Left renal pelvis (tissue), 4 donors: ENCODE measurements at regions not wholly inside any gene's neighbourhood (a gene's known extent, or its start where the extent isn't known, plus 50 kb on each side); places are given as distances from the start of the nearest gene placed in this dataset.

ENCODE experiments used
- DNase-seq, 4 donors: peaks; one replicate each; pipeline ENCODE4 v3.0.0-alpha.2; 2013; ENCODE audit warnings: low read depth in 4 of 4, low spot score in 3 of 4

DNA sequence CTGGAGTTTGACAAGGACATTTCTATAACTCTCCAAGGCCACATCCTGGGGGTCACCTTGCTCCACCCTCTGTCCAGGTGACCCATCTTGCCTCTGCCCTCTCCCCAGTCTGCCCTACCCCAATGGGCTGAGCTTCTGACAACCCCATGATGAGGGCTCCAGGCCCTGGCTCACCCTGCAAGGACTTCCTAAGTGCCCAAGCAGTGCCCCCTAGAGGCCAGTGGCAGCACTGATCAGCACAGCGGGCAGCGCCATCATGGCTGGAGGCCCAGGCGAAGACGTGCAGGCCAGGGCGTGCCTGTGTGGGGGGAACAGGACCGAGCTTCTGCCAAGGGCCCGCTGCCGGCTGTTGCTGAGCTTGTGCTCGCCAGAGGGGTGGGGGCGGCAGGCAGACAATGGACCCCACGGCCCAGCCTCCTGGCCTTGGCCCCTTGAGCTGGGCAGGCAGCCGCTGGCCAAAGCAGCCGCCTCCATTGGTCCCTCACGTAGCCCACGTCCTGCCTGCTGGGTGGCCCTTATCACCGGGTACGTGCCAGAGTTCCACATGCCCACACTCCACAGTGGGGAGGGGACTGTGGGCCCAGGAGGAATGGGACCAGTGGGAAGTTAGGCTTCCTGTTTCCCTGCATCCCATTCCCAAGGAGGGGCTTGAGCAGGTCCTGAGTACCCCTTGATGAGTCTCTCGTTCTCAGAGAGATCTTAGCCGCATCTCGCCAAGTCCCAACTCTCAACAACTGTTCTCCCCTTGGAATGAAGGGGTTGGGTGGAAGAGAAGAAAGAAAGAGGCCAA, 64.3 kb downstream of the MRPL14 start:
- no peak for DNase-seq

DNA sequence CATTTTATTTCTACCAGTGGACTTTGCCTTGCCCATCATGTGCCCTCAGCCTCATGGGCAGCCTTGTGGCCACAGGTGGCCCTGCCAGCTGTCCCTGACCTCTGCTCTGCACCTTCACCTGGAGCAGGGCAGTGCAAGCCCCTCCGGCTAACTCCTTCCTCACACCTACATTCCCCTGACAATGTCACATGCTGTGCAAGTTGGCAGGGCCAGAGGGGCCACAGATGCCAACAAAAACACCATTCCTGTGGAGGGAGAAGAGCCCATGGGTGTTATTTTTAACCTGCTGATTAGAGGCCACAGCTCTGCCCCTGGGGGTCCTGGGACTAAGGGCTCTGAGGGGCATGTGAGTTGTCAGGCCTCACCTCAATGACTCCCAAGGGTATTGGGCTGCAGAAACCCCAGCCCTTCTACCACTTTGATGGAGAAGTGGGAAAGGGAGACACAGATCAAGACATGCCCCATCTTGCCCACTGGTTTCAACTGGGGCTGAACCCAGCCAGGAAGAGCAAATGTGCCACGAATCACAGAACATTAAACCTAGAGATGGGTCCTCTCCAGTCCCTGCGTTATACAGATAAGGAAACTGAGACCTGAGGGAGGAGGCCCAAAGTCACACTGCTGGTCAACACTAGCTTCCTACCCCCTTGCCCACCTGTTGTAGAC, 65.0 kb downstream of the MRPL14 start:
- no peak for DNase-seq

DNA sequence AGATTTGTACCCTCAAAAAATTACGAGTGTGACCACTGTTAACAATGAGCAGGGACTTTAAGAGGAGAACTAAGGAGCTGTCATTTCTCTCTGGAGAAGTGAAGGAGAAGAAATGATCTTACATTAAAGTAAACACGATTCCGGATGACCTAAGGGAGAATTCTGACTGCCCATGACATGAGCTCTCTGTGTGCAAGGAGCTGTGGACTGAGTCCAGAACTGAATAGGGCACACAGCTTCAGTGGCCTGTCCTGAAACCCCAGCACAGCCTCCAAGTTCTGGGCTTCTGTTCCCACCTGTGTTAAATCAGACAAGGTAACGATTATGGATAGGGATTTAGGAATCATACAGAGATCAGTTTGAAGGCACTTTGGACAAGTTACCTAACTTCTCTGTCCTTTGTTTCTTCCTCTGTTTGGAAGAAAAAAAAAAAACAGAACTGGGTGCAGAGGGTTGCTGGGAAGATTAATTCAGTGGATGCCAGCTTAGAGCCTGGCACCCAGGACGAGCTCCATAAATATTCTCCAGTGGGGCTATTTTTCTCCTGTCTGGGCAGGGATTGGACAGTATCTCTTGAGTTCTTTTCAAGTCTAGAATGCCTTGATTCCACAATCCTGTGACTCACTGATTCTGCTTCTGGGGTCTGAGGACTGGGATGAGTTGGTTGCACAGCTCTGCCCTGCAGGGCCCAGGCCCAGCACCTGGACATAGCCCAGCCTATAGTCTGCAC, 65.7 kb downstream of the MRPL14 start:
- DNase-seq, result no peak

DNA sequence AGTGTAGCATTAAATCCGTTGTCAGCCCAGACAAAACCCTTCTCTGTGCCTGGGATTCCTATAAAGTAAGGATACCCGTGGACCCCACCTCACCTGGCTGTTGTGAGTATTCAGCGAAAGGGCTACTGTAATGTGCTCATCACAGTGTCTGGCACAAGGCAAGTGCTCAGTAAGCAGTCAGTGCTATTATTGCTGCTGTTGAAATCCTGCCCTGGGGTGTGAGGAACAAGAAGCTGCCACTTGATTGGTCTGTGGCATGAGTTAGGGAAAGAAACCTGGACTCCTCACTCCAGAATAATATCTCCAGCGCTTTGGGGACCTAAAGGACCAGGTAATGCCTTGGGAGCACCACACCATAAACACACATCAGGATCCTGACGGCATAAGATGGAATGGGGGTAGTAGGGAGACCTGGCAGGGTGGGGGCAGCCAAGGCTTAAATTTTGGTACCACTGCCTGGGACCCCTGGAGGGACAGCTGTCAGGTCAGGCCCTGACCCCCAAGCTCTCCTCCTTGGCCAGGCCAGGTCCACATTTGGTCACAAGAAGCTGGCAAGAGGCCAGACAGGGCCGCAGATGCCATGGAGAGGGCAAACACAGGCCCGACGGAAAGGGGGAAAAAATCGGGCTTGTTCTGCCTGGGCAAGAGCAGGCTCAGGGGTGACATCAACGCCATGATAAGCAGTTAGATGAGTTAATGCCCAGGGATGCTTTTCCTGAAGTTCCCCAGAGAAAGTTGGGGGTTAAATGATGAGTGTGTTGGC, 66.5 kb downstream of the MRPL14 start:
- DNase-seq, result no peak

DNA sequence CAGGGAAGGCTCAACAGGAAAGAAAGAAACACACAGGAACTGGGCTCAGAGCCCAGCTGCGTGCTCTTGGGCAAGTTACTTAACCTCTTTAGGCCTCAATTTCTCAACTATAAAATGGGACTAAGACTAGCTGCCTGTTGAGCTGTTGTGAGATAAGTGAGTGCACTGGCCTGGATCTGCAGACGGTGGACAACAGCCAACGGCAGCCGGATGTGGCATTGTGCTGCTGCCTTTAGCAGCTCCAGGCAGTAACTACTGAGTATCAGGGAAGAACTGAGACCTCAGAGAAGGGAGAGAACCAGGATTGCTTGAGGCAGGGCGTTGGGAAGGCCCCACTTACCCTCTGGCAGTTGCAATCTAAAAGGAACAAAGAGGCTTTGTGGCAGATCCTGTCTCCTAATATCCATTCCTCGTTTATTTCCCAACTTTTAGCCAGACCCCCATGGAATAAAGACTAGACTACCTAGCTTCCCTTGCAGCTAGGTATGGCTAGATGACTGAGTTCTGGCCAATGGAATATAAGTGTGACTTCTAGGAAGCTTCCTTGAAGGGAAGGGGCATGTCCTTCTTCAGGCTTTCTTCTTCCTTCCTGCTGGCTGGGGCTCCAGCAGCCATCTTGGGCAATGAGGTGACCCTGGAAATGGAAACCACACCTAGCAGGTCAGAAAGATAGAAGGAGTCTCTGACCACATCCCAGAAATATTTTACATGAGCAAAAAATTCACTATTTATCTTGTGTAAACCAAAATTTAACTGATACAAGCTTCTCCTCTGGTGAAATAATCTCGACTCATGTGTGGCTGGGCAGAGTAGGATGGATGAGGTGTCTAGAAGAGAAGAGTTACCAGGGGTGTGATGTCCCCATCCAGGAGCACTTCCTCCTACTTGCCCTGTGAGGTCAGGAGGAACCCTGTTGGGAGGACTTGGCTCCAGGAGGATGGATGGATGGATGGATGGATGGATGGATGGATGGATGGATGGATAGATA, 67.6 kb downstream of the MRPL14 start:
- DNase-seq, result no peak

DNA sequence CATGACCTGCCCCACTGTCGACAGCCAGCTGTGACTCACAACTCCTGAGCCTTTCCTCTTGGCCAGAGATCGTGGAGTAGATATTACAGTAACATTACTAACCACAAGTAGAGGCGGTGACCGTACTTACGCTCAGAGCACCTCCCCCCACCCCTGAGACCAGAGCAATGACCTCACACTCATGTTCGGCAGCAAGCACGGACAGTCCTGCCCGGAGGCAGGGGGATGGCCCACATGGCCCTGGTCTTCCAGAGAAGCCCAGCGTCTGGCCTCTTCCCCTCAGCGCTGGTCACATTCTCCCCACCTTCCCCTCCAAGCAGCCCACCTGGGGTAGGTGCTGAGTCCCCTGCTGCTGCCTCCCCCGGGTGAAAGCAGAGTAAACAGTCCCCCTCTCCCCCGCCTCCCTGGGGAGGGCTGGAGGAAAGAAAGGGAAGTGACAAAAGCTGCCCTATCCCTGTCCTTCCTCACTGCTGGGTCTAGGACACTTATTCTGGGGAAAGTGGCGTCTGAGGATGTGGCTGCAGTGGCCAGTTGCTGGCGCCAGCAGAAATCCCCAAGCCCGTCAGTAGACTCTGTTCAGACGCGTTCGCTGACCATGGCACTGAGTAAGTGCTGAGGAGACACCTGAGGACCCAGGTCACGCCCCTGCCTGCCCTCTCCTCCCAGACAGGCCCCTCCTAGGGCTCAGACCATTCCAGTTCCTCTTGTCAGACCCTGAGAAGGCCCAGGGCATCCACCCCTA, 68.5 kb downstream of the MRPL14 start:
- DNase-seq, result no peak

DNA sequence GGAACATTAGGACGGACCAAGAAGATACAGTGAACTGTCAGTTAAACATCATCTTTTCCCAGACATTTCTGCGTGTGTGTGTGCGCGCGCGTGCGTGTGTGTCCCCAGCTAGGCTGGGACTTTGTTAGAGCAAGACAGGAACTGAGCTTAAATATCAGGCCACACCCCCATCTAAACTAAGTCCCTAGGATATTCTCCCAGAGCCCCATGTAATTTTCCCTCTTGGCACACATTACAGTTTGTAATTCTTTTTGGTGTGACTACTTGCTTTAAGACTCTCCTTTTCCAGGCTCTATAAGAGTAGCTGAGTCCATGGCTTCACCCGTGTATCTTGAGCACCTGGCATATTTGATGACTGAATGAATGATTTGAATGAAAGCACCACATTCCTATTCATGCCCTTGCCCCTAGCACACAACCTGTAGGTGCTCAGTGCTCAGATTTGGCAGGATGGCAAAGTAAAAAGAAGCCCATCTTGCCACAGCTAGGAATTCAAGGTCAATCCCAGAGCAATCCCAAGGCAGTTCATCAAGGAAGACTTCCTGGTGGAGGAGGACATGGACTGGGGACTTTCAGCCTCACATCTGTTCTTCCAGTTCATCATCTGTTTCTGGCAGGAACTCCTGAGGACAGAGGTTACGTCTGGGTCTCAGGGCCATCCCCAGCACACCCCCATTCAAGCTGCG, 69.2 kb downstream of the MRPL14 start:
- DNase-seq, result no peak

DNA sequence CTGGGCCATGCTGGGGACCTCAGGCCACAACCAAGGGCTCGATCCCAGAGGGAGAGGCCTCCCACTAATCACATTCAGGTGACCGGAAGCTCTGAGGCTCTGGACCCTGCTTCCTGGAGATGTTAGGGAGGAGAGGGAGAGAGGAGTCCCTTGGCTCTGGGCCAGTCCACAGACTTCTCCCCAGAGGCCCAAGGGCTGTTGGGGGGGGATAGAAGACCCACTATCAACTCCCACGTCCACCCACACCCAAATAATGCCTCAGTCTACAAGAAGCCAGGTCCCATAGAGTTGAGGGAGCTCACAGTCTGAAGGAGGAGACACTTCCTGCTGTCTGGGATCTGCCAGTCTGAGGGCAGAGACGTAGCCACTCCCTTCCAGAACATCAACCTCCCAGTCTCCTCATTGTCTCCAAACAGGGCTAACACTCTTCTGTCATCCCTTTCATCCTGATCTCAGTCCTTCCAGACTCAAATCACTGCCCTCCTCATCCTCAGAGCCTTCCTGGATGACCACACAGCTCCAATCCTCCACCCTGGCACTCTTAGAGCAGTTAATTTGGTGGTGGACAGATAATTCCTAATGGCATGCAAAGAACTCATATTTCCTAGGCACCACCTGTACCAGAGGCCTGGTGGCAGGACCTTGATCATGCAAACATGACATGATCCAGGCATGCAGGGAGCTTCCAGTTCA, 69.9 kb downstream of the MRPL14 start:
- DNase-seq, result no peak

DNA sequence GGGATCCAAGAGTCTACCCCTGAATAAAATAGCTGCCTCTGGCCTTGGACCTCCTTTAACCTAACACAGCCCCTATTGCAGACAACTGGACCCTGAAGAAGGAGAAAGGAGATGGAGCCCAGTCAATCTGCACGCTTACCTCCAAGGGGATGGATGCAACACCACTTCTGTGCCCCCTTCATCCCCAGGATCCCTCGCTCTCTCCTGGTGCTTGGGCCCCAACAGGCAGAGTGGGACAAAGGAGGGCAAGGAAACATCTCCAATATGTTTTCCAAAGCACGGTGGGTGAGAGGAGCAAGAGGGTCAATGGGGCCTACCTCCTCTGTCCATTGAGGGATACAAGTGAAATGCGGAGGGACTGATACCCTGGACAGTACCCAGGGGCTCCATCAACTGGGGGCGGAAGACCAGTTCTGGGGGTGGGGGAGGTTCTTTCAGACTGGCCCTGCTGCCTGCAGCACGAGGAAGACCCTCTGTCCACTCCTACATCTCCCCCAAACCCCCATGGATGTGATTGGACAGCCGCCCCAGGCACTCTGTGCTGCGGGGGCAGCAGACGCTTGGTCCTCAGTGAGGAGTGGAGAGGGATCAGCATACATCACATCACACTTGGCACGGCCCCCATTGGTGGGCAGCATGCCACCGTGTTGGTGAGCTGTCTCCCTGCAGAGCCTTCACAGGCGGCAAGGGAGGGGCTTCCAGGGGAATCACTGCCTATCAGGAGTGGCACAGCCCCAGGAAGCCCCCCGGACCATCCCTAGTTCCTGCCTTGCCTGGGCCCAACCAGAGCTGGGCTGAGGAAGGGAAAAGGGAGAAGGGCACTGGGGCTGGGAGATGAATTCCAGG, 70.6 kb downstream of the MRPL14 start:
- no peak for DNase-seq

DNA sequence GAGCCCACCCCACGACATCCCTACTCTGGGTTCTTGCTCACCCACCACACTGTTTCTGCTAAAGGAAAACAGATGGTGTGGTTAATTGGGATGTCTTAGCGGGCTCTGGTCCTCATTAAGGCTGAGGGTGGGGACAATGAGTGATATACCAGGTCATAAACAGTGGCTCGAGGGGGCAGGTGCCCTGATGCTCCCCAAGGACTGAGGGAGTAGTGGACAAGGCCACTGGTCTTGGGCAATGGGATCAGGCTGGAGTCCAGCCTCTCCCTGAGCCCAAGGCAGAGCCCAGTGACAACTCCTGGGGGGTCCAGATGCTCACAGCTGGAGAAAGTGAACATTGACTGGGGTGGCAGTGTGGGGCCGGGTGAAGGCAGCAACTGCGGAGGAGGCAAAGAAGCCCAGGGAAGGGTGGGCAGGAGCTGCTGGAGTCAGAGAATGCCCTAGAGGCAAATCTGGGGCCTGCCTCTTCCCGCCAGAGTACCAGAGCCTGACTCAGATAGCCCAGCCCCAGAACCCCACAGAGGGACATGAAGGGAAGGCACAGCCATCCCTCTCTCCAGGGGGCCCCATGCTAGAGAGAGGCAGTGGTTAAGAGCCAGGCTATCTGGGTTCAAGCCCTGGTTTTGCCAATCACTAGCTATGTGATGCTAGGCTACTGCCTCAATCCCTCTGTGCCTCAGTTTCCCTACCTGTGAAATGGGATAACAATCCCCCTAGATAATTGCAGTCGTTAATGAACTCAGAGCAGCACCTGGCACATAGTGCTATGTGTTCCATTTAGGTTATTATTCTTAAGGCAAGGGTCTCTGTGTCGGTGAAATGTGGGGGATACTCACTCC, 72.3 kb downstream of the MRPL14 start:
- no peak for DNase-seq

DNA sequence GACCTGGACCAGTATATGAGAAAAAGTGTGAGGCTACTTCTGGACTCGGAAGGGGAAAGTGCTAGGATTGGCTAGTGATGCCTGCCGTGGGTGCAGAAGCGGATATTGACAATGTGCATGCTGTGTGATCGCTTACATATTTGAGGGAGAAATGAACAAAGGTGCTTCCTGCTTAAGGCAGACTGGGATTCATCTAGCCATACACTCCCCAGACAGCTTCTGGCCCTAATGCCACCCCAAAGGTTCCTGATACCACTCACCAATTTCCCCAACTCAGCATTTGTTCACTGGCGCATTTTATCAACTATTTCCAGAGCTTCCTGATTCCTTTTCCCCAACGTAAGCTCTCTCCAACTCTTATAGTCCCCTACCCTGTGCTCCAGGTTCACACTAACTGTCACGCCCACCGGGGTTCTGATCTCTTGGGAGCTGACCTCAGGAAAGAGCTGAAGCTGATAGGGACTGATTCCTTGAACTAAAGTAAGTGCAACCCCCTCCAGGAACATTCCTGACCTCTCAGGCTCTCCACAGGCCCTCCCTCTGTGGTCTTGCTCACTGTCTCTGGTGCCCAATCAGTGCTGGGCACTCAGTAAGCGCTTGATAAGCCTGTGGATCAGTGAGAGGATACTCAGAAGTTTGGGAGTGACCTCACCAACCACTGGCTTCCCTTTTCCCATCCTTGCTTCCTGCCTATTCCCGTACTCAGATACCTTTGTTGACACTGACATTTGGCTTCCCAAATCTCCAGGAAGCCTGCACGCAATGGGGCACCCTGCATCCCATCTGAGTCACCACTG, 73.3 kb downstream of the MRPL14 start:
- DNase-seq, result no peak

DNA sequence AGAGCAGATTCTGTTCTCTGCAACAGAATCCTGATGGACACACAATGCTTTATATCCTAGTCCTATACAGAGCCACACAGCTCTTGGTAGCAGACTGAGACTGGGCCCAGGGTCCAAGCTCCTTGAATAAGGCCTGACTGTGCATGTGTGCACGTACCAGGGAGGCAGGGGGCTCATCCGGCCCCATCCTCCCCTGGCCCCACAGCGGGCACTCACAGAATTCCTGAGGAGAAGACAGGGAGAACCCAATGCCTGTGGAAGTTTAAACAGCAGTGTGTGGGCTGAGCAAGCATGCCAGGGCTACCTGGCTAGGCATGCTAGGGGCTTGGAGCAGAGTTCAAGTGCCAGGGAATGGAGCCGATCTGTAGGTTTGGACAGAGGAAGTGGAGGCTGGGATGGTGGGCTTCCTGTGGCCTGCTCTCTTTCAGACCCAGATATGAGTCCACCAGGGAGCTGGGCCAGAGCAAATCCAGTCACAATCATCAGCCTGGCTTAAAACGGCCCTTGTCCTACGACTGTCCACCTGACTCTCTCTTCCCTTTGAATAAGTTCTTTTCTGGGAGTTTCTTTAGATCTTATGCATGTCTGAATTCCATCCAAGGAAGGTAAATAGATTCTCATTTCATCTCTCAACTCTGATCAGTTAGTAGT, 74.0 kb downstream of the MRPL14 start:
- no peak for DNase-seq

DNA sequence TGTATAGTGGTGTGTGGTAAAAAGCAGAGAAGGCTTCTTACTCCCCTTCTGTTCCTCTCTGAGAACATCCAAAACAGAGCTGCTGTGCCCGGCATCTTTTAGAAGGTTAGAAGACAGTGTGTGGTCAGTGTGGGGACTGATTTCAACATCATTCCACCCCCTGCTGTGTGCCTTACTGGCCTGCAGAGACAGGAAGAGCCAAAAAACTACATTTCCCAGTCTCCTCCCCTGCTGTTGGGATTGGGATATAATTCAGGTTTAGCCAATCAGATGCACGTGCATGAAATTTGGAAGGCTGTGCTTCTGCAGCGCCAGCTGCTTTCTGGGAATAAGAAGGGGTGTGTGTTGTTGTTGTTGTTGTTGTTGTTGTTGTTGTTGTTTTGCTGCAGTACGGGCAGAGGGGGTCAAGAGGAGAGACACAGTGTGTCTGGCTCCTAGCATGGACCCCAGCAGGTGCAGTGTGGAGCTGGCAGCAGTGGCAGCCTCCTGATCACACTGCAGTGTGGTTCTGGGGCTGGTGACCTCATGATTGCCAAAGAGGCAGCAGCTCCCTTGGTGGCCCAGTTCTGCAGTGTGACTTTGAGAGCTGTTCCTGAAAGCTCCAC, 74.7 kb downstream of the MRPL14 start:
- DNase-seq, result no peak

DNA sequence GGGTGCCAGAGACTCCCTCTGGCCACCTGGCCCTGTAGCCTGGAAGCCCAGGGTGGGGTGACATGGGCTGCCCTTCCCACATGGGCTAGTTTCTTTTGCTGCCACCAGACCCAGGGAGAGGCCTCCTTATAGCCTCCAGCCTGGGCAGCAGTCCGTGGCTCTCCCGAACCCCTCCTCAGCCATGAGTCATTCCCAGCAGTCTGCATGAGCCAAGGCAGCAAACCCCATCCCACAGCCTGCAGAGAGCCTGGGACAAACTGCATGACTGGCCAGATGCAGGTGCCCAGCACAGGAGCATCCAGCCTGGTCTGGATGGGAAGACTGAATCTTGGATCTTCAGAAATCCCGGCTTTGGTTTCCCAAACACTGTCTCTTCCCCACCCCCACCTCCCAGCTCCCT, 75.7 kb downstream of the MRPL14 start:
- no peak for DNase-seq
